ENCODE measurements at regions not wholly inside any gene's neighbourhood (a gene's known extent, or its start where the extent isn't known, plus 50 kb on each side); places are given as distances from the start of the nearest gene placed in this dataset.
A peak's percentile ranks its signal among the peaks of the same experiment; 100 is the strongest.

DNA sequence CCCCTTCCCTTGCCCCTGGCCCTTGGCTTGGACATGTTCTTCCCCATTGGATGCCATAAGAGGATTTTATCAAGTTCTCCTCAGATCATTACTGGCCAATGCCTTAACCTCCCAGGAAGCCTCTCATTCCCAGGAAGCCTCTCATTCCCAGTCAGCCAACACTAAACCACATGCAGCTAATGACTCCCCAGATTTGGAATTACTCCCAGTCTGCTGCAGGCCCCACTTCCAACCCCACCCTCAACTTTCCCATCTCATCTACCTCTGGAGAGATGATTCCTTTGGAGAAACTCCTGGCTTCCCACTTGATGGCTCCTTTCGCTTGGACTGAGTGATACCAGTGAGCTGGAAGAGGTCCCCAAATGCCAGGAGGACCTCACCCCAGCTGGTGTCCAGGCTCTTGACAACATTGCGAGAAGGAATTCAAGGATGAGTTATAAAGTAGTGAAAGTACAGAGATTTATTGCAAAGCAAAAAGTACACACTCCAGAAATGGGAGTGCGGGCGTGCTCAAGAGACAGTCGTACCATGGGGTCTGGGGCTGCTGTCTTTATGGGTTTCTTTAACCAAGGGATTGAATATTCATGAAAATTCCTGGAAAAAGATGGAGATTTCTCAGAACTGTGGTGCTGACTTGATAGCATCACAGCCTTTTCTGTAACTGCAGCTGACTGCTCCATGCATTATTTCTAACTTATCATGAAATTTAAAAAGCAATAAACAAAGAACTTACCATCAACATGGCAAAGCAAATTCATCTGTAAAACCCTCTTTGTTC is 117.2 kb upstream of the ADCY1 start:
- DNase-seq = no peak

DNA sequence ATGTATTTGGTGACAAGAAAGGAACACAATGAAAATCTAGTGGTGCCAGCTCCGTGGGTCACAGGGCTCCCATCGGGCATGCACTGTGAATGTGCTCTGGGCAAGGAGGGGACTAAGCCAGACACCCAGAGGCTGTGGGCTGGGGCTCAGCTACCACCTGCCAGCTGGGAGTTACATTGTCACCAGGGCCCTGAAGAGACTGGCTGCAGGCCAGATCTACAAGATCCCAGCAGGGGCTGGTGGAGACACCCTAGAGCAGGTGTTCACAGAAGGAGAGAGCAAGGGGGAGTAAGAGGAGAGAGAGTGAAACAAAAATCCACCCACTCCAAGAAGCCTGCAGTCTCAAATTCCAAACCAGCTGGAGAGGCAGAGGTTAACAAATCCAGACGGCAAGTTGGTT is 116.6 kb upstream of the ADCY1 start:
- DNase-seq = peak; percentile 89

DNA sequence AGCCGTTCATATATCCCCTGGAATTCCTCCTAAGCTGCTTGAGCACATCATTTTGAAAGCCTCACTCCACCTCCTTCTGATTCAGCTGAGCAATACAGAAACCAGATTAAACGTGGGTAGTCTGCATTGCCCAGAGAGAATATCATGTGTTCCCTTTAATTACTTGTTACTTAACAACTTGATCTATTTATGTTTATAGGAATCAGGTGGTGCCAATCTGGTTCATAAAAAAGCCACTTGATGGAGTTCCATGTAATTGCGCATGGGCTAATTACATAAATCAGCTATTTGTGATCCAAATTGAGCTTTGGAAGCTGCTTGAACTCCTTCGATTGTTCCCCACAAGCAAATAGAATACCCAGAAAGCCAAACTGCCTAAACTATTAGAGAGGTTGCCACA is 114.7 kb upstream of the ADCY1 start:
- no peak for DNase-seq

DNA sequence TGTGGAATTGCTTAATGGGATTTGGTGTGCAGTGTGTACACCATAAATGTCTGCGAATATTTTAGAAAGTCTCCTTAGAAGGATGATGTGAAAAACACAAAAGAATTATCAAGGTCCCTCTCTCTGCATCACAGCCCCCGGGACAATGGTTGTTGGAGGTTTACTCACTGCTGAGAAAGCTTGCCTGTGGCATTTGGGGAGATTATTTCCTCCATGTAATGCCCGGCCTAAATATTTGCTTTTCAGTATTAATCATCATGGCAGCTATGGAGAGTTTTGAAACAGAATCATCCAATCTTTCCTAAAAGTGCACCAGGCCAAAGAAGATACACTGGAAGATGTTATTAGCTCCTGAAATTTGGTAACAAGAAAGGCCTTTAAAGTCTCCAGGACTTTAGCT is 113.8 kb upstream of the ADCY1 start:
- no peak for DNase-seq

DNA sequence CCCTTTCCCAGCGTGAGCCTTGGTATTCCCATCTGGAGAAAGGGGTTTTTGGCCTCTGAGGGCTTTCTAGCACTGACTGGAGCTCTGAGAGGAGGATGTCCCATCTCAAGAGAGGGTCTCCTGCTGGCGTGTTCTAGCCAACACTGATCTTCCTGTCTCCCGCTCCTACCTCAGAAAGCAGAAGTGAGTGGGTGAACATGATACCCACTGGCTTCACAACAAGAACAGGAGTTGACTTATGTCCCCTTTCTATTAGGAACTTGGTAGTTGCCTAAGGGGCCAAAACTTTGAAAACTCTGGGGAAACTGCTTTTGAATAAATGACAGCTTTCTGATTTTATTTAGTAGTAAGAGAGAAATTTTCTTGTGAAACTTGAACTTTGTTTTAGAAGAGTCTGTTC is 113.1 kb upstream of the ADCY1 start:
- DNase-seq = no peak

DNA sequence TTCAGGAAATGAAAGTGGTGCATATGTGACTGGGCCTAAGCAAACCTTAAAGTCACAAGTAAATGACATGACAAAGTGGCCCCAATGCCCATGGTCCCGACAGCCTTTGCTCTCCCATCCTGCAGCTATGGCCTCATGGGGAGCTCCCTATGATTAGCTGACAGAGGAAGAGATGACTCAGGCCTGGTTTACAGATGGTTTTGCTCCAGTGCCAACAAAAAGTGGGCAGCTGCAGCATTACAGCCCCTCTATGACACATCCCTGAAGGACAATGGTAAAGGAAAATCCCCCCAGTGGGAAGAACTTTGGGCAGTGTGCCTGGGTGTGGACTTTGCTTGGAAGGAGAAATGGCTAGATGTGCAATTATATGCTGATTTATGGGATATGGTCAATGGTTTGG is 105.1 kb upstream of the ADCY1 start:
- DNase-seq = no peak

DNA sequence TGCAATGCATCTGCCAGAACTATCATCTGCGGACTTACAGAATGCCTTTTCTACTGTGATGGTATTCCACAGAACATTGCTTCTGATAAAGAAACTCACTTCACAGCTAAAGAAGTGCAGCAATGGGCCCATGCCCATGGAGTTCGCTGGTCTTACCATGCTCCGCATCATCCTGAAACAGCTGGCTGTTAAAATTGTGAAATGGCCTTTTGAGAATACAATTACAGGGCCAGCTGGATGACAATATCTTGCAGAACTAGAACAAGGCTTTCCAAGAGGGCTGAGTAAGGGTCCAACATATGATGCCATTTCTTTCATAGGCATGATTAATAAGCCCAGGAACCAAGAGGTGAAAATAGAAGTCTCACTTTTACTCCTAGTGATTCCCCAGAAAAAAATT is 104.1 kb upstream of the ADCY1 start:
- no peak for DNase-seq

DNA sequence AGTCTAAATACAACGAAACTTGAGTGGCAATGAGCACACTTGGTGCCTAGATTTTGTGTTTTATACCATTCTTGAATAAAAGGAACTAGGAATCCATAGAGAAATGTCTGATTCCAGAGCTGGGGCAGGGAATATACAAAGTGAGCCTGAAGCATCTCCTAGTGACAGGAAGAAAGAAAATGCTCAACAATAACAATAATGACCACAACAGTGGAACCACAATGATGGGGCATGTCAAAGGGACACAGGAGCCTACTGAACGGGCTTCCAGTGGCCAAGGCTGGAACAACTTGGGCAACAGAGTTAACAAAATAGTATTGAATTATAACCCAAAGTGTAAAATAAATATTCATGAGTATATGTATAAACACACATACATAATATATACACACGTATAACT is 94.4 kb upstream of the ADCY1 start:
- DNase-seq = no peak

DNA sequence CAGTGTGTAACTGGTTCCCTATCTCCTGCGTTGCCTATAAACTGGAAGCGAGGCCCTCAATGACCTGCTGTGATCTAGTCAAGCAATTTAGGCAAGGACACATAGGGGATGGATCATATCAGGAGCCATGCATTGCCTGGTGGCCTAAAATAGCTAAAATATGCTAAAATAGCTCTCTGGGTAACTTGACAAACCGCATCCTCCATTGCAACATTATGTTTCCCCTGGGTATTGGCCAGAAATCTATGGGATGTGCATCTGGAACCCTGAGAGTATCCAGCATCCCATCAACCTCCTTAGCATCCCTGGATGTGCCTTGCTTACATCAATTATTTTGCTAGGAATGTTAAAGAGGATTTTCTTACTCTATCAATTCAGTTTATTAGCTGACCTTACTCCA is 91.7 kb upstream of the ADCY1 start:
- no peak for DNase-seq

DNA sequence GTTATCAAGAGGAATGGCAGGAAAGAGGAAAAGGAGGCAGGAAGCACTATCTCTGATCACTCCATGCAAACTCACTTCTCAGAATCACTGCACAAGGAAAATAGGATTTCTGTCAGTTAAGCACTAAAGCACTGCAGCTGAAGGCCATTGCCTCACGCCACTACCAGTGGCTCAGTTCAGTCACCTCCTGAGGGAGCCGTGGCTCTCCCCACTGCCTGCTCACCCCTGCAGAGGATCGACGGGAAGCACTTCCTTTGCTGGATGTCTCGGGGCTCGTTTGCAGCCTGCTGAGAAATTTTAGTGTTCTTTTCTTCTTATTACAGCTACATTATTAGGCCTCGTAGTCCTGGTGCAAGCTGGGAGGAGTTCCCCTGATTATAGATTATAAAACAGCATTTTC is 90.1 kb upstream of the ADCY1 start:
- no peak for DNase-seq

DNA sequence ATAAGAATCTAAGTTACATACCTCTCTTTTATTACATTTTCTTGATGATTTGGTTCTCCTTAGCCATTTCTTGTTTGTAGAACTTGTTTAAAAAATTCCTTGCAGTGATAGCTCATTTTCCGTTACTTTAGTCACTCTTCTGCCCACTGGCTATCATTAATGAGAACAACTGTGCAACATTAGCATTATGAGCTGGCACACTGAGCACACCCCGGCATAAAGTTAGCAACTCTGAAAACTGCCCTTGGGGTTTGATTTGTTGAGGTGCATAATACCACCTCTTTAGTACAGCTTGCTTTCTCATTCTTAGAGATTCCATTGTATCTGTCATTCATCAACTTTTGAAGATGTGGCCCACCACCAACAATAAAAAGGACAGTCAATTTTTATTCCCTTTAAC is 87.6 kb upstream of the ADCY1 start:
- no peak for DNase-seq

DNA sequence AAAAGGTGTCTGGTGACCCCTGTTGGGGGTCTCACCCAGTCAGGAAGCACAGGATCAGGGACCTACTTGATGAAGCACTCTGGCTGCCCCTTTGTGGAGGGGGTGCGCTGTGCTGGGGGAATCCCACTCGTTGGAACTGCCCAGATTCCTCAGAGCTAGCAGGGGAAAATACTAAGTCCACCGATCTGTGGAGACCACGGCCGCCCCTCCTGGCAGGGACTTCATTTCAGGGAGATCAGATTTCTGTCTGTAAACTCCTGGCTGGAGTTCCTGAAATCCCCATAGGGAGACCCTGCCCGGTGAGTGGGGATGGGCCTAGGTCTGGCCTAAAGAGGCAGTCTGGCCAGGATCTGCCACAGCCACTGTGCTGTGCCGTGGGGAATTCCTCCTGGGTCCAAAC is 79.3 kb upstream of the ADCY1 start:
- no peak for DNase-seq

DNA sequence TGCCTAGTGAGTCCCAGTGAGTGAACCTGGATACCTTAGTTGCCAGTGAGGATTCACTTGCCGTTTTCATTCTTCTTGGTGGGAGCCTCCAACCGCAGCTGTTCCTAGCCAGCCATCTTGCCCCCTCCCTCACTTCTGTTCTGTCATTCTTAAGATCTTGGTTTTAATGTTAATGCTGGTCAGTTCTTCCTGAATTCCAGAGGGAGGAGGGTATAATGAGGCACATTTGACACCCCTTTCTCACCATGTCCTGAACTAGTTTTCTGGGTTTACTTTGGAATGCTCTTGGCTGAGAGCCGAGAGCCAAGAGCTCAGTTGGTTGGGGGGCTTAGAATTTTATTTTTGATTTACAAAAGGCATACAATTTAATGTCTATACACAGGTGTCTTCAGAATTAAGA is 78.5 kb upstream of the ADCY1 start:
- no peak for DNase-seq

DNA sequence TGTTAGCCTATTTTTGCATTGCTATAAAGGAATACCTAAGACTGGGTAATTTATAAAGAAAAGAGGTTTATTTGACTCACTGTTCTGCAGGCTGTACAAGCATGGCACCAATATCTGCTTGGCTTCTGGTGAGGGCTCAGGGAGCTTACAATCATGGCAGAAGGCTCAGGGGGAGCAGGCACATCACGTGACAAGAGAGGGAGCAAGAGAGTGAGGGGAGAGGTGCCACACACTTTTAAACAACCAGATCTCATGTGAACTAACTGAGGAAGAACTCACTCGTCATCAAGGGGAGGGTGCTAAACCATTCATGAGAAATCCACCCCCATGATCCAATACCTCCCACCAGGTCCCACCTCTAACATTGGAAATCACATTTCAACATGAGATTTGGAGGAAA is 73.9 kb upstream of the ADCY1 start:
- no peak for DNase-seq

DNA sequence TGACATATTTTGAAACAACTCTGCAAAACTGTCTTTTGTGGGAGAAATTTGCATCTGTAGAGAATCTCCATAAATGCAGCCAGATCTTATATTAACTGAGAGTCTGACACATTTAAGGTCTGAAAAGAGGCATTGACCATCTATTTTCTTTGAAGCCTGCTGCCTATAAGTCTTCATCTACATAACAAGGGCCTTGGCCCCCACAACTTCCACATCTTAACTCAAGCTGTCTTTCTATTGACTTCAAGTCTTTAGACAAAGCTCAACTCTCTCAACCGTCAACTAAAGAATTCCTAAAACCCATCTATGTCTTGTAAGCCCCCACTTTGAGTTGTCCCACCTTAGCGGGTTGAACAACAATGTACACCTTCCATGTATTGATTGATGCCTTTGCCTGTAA is 72.4 kb upstream of the ADCY1 start:
- DNase-seq = no peak

DNA sequence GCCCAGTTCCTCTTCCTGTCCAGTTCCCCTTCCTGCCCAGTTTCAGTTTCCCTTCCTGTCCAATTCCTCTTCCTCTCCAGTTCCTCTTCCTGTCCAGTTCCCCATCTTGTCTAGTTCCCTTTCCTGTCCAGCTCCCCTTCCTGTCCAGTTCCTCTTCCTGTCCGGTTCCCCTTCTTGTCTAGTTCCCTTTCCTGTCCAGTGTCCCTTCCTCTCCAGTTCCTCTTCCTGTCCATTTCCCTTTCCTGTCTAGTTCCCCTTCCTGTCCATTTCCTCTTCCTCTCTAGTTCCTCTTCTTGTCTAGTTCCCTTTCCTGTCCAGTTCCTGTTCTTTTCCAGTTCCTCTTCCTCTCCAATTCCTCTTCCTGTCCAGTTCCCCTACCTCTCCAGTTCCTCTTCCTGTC is 68.1 kb upstream of the ADCY1 start:
- no peak for DNase-seq

DNA sequence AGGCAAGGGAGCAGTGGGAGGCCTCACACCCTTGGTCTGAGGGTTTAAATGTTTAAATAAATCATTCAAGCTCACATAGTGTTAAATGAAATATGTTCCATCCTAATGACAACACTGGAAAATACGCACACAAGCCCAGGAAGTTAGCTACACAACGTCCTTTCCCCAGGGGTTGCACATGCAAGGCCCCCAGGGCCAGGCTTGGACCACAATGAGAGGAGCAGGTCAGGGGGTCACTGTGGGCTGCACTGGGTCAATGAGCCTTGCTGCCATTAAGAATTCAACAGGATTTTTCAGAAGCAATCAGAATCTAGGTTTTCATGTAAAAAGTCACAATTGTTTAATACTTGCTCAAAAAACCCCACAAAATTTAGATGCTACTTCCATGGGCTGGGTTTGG is 64.9 kb upstream of the ADCY1 start:
- DNase-seq = no peak

DNA sequence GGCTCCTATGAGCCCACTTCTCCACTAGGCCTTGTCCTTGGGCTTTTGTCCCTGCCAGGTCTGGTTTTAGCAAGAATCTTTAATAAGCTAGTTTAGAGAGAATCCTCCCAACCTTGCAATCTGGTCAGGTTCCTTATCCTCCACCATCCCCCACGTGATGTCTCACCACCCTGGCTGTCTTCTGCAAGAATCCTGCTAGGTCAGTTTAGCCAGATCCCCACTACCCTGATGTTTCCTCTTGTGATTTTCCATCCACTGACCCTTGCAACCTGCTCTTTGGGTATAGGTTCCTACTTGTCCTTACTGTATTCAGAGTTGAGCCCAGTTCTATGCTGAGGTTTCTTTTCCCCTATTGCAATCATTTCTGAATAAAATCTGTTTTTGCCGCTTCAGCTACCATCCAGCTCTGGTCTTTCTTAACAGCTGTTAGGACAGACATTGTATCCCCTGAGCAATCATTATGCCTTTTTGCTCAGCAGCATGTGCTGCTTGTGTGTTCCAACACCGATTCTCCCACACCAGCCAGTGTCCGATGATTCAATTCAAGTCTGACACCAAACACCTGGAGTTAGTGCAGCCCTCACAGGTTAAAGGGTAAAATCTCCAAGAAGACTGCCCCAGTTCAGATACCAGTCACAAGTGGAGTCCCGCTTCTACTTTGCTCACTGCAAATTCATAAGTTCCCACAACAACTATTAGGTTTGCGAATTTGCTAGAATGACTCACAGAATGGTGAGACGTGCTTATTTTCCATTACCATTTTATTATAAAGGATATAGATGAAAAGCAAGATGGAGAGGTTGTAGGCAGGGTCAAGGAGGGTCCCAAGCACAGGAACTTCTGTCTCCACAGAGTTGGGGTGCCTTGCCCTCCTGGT is 62.2 kb upstream of the ADCY1 start:
- no peak for DNase-seq

DNA sequence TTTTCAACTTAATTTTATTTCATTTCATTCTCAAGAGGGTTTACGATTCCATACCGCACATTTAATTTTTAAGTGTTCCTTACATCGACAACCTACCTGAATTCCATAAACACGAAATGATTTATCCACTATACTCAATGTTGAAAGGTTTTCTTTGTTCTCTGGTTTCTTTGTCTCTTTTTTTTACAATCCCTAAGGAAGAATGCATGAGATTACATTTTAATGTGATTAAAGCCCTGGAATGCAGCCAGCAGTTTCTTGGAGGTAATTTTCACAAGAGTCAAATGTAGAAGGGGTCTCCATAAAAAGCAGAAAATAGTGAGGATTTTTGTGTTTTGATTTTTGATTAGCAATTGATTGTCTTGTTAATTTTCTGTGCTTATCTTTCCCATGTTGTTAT is 59.2 kb upstream of the ADCY1 start:
- no peak for DNase-seq

DNA sequence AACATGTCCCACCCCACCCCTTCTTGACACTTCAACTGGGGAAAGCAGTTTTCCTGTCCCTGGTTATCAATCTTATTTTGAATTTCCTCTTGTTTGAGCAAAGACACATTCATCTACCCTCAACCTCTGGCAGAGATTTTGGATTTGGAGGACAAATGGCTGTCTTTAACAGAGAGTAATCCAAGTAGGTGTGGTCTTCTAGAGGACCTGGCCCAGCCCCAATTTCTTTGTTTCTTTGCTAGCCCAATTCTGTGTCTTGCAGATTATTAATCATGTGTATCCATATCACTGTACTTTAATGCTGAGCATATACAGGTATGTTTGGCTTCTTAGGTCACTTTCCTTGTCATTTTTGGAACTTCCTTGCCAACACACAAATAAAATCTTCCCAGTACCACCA is 58.8 kb upstream of the ADCY1 start:
- DNase-seq = no peak

Measured in NCI-H2171 (cell line).